ENCODE measurements at regions not wholly inside any gene's neighbourhood (a gene's known extent, or its start where the extent isn't known, plus 50 kb on each side); places are given as distances from the start of the nearest gene placed in this dataset.

GRCh38 chr19:34828156-34828555, 55.1 kb upstream of the ZNF599 start:
- no peak for DNase-seq
- intact Hi-C loops (cut with DNase I), result no loop called here

DNA sequence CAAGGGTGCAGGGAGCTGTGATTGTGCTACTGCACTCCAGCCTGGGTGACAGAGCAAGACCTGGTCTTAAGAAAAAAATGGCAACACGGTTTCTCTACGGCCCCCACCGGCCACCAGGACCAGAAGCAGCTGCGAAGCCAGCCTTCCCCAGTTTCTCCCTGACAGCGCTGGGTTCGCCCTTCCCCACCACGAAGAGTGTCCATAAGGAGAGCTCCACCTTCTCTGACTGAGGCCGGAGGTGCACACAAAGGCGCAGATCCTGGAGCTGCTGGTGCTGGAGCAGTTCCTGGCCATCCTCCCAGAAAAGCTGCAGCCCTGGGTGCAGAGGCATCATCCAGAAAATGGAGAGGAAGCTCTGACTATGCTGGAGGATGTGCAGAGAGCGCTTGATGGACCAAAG, 52.2 kb upstream of the ZNF599 start:
- intact Hi-C loops (cut with DNase I), result no loop called here
- DNase-seq, result no peak

- no peak for DNase-seq
- intact Hi-C loops (cut with DNase I), result no loop called here
These were observed 51.7 kb upstream of the ZNF599 start for GRCh38 chr19:34824686-34825085.

Data from head of caudate nucleus (tissue), 42 donors.